ENCODE measurements at regions not wholly inside any gene's neighbourhood (a gene's known extent, or its start where the extent isn't known, plus 50 kb on each side); places are given as distances from the start of the nearest gene placed in this dataset.

DNA sequence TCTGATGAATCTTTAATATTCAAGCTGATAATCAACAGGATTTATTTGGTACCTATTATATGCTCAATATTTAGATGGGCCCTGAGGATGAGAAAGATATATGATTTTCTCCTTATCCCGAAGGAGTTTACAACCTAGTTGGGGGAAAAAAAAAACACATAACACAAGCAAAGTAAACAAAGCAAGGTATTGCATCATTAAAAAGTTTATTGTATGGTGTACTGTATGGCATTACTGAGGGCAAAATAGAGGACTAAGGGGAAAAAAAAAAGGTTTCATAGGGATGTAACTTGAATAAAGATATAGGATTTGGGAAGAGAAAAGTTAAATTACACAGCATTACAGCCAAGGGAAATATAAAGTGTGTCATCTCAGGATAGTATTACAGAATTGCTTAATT, 574.7 kb downstream of the TBC1D32 start:
- WGBS (ENCODE audit: low lambda C conversion rate) = 16% methylated on average over 1 of the region's 1 CpG
- FAIRE-seq = no peak
- Histone ChIP-seq H3K27me3 (ENCODE audit: control insufficient read depth in 1 of 2, insufficient read depth in 2 of 2, low read length in 2 of 2) (no peaks in the 10 kb centered on the region; a peak in 1 of 5 replicates), H4K20me1 (ENCODE audit: insufficient read depth, low read length) (no peaks in the 10 kb centered on the region), H3K36me3 (replicated peaks in 1 of 2; ENCODE audit: control insufficient read depth in 1 of 2, insufficient read depth in 2 of 2, low read length in 2 of 2) (no peaks in the 10 kb centered on the region), H3K9ac (ENCODE audit: insufficient read depth, low read depth, low read length) (no peak overlapping the region), H2AFZ (ENCODE audit: low read length) (no peak overlapping the region), H3K79me2 (ENCODE audit: insufficient read depth, low read length) (no peaks in the 10 kb centered on the region), H3K4me1 (ENCODE audit: insufficient read depth, low read length) (no peaks in the 10 kb centered on the region), H3K4me2 (ENCODE audit: low read depth, low read length) (no peak overlapping the region), H3K9me3 (ENCODE audit: low read length) (no peaks in the 10 kb centered on the region), H3K27ac (ENCODE audit: extremely low read length, insufficient read depth, low read length) (no peak overlapping the region), H3K4me3 (replicated peaks in 1 of 3; ENCODE audit: insufficient read depth in 1 of 3, low read depth in 2 of 3, low read length in 3 of 3) (no peak overlapping the region)
- BruUV-seq (replicated peaks) = no TSS peak
- POLR2A ChIA-PET = no interaction called here
- CTCF ChIA-PET (ENCODE audit: low intra/inter-chr PET ratio, low total read pairs) = no interaction called here
- TF ChIP-seq AKAP8 (CRISPR knock-in tag; IDR thresholded peaks at IDR 0.05) (no peak), CEBPB (IDR thresholded peaks at IDR 0.05; ENCODE audit: borderline replicate concordance, low read depth, low read length) (peak; percentile 61; the same call in 1 of the 2 replicates), ZNF33B (CRISPR knock-in tag; IDR thresholded peaks at IDR 0.05) (no peak), POLR2AphosphoS5 (IDR thresholded peaks at IDR 0.05; ENCODE audit: low read depth, low read length) (no peak), ATF7 (IDR thresholded peaks at IDR 0.05) (peak; percentile 78), ATF7 (CRISPR knock-in tag; IDR thresholded peaks at IDR 0.05) (no peak), ISX (CRISPR knock-in tag; conservative IDR thresholded peaks at IDR 0.05) (no peak), ZNF207 (IDR thresholded peaks at IDR 0.05; ENCODE audit: borderline replicate concordance) (no peak), GATA4 (IDR thresholded peaks at IDR 0.05; ENCODE audit: borderline replicate concordance, low read depth) (no peak), POGZ (CRISPR knock-in tag; IDR thresholded peaks at IDR 0.05) (no peak), NCOA2 (CRISPR knock-in tag; IDR thresholded peaks at IDR 0.05) (no peak), ZNF253 (CRISPR knock-in tag; IDR thresholded peaks at IDR 0.05; ENCODE audit: borderline replicate concordance) (no peak), ZNF232 (CRISPR knock-in tag; IDR thresholded peaks at IDR 0.05; ENCODE audit: borderline replicate concordance) (no peak), FOXP1 (IDR thresholded peaks at IDR 0.05) (no peak), FOXP1 (CRISPR knock-in tag; IDR thresholded peaks at IDR 0.05) (0 out of 2 replicates have a peak, but pooled peaks have one; percentile 11)
- TF ChIP-seq, protein P1, sequence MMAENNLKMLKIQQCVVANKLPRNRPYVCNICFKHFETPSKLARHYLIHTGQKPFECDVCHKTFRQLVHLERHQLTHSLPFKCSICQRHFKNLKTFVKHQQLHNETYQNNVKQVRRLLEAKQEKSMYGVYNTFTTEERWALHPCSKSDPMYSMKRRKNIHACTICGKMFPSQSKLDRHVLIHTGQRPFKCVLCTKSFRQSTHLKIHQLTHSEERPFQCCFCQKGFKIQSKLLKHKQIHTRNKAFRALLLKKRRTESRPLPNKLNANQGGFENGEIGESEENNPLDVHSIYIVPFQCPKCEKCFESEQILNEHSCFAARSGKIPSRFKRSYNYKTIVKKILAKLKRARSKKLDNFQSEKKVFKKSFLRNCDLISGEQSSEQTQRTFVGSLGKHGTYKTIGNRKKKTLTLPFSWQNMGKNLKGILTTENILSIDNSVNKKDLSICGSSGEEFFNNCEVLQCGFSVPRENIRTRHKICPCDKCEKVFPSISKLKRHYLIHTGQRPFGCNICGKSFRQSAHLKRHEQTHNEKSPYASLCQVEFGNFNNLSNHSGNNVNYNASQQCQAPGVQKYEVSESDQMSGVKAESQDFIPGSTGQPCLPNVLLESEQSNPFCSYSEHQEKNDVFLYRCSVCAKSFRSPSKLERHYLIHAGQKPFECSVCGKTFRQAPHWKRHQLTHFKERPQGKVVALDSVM (CRISPR knock-in tag; IDR thresholded peaks at IDR 0.05) = no peak
- TF ChIP-seq, protein P2, sequence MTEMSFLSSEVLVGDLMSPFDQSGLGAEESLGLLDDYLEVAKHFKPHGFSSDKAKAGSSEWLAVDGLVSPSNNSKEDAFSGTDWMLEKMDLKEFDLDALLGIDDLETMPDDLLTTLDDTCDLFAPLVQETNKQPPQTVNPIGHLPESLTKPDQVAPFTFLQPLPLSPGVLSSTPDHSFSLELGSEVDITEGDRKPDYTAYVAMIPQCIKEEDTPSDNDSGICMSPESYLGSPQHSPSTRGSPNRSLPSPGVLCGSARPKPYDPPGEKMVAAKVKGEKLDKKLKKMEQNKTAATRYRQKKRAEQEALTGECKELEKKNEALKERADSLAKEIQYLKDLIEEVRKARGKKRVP (CRISPR knock-in tag; IDR thresholded peaks at IDR 0.05) = peak in 1 of 2 experiments; percentile 62; a peak in 1 of 4 replicates
- in situ Hi-C loops (cut with HindIII; ENCODE audit: extremely low pct_ligation_motif_present, low pct_unique_long_range_greater_than_20kb) = no loop called here
- DNase-seq (ENCODE audit: low spot score) = no peak
- intact Hi-C loops (cut with micrococcal nuclease; ENCODE audit: unreplicated experiment) = no loop called here
- no peak for ATAC-seq
